ENCODE measurements at regions not wholly inside any gene's neighbourhood (a gene's known extent, or its start where the extent isn't known, plus 50 kb on each side); places are given as distances from the start of the nearest gene placed in this dataset.

DNA sequence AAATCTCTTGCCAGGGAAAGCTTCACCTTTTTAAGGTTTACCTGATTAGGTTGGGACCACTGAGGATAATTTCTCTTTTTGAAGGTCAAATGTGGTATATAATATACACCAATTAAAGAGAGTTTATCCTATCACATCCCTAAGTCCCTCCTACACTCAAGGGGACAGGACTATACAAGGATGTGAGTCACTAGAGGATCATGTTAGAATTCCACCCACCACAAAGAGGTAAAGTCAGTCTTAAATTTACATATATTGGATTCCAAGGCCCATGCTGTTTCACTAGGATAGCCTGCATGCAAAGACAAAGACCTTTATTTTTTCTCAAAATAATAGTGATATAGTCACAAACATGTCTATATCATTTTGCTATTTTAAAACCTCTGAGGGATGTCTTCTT is 164.4 kb downstream of the GIPC2 start:
- TF ChIP-seq EP300 (IDR thresholded peaks at IDR 0.05; ENCODE audit: borderline replicate concordance) (no peak), EGR1 (IDR thresholded peaks at IDR 0.05) (no peak), TCF12 (IDR thresholded peaks at IDR 0.05; ENCODE audit: low read depth) (no peak), NFIC (IDR thresholded peaks at IDR 0.05) (no peak), TEAD4 (IDR thresholded peaks at IDR 0.05) (no peak)
- TF ChIP-seq, protein P1, sequence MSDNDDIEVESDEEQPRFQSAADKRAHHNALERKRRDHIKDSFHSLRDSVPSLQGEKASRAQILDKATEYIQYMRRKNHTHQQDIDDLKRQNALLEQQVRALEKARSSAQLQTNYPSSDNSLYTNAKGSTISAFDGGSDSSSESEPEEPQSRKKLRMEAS (IDR thresholded peaks at IDR 0.05), result no peak

DNA sequence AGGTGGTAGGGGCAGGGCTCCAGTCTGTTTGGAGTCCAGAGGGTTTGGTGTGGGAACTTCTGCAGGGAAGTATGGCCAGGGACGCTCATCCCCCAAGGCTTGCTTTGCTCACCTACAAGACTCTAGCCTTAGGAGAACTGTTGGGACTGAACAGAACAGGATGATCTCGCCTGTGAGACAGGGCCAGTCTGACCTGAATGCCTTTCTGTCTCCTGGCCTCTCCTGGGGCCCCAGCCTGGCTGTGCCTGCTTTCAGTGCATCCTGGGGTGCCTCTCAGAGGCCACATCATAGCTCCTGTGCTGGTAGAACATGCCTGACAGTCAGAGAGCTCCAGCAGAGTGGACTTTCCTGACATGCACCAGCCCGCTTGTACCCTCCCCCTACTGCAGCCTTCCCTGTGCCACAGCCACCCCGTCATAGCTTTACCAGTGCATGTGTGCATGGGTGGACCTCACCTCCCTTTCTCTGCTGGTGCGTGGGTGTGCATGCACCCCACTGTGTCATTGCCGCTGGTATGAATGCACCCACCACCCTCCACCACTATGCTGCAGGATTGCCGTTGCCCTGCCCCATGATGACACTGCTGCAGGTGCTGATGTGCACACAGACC is 165.8 kb downstream of the GIPC2 start:
- TF ChIP-seq, protein P1 (IDR thresholded peaks at IDR 0.05), result no peak
- no peak for TF ChIP-seq ZBTB7A (IDR thresholded peaks at IDR 0.05; ENCODE audit: low read depth)
- no peak for TF ChIP-seq TCF12 (IDR thresholded peaks at IDR 0.05; ENCODE audit: low read depth)
- TF ChIP-seq EGR1 (IDR thresholded peaks at IDR 0.05), result no peak
- TF ChIP-seq EP300 (IDR thresholded peaks at IDR 0.05; ENCODE audit: borderline replicate concordance), result no peak
- TF ChIP-seq, protein P2, sequence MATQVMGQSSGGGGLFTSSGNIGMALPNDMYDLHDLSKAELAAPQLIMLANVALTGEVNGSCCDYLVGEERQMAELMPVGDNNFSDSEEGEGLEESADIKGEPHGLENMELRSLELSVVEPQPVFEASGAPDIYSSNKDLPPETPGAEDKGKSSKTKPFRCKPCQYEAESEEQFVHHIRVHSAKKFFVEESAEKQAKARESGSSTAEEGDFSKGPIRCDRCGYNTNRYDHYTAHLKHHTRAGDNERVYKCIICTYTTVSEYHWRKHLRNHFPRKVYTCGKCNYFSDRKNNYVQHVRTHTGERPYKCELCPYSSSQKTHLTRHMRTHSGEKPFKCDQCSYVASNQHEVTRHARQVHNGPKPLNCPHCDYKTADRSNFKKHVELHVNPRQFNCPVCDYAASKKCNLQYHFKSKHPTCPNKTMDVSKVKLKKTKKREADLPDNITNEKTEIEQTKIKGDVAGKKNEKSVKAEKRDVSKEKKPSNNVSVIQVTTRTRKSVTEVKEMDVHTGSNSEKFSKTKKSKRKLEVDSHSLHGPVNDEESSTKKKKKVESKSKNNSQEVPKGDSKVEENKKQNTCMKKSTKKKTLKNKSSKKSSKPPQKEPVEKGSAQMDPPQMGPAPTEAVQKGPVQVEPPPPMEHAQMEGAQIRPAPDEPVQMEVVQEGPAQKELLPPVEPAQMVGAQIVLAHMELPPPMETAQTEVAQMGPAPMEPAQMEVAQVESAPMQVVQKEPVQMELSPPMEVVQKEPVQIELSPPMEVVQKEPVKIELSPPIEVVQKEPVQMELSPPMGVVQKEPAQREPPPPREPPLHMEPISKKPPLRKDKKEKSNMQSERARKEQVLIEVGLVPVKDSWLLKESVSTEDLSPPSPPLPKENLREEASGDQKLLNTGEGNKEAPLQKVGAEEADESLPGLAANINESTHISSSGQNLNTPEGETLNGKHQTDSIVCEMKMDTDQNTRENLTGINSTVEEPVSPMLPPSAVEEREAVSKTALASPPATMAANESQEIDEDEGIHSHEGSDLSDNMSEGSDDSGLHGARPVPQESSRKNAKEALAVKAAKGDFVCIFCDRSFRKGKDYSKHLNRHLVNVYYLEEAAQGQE (IDR thresholded peaks at IDR 0.05; ENCODE audit: low read depth), result no peak
- no peak for TF ChIP-seq TEAD4 (IDR thresholded peaks at IDR 0.05)
- TF ChIP-seq TAF1 (IDR thresholded peaks at IDR 0.05; ENCODE audit: low read depth), result no peak
- TF ChIP-seq FOXM1 (IDR thresholded peaks at IDR 0.05; ENCODE audit: borderline replicate concordance, low read depth), result no peak
- no peak for TF ChIP-seq CREB1 (IDR thresholded peaks at IDR 0.05; ENCODE audit: low read depth)
- TF ChIP-seq, protein P3, sequence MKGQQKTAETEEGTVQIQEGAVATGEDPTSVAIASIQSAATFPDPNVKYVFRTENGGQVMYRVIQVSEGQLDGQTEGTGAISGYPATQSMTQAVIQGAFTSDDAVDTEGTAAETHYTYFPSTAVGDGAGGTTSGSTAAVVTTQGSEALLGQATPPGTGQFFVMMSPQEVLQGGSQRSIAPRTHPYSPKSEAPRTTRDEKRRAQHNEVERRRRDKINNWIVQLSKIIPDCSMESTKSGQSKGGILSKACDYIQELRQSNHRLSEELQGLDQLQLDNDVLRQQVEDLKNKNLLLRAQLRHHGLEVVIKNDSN (IDR thresholded peaks at IDR 0.05), result no peak

DNA sequence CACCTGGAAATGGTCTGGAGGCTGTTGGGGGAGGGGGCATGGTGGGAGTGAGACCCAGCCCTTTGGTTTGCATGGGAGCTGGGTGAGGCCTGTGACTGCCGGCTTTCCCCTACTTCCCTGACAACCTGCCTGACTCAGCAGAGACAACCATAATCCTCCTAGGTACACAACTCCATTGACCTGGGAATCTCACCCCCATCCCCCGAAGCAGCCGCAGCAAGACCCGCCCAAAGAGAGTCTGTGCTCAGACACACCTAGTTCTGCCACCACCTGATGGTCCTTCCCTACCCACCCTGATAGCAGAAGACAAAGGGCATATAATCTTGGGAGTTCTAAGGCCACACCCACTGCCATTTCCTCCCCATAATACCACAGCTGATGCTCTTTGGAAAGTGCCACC is 168.6 kb downstream of the GIPC2 start:
- TF ChIP-seq EP300 (IDR thresholded peaks at IDR 0.05; ENCODE audit: borderline replicate concordance) (no peak), TCF12 (IDR thresholded peaks at IDR 0.05; ENCODE audit: low read depth) (no peak), TAF1 (IDR thresholded peaks at IDR 0.05; ENCODE audit: low read depth) (no peak), TEAD4 (IDR thresholded peaks at IDR 0.05) (no peak), ZBTB7A (IDR thresholded peaks at IDR 0.05; ENCODE audit: low read depth) (no peak), CREB1 (IDR thresholded peaks at IDR 0.05; ENCODE audit: low read depth) (no peak), NFIC (IDR thresholded peaks at IDR 0.05) (no peak), FOXM1 (IDR thresholded peaks at IDR 0.05; ENCODE audit: borderline replicate concordance, low read depth) (no peak), YY1 (IDR thresholded peaks at IDR 0.05; ENCODE audit: low read depth) (no peak), CEBPB (IDR thresholded peaks at IDR 0.05) (no peak), RAD21 (IDR thresholded peaks at IDR 0.05; ENCODE audit: low read depth) (no peak), EGR1 (IDR thresholded peaks at IDR 0.05) (no peak)
- TF ChIP-seq, protein P3 (IDR thresholded peaks at IDR 0.05), result no peak
- TF ChIP-seq, protein P1 (IDR thresholded peaks at IDR 0.05), result no peak
- TF ChIP-seq, protein P2 (IDR thresholded peaks at IDR 0.05; ENCODE audit: low read depth), result no peak

DNA sequence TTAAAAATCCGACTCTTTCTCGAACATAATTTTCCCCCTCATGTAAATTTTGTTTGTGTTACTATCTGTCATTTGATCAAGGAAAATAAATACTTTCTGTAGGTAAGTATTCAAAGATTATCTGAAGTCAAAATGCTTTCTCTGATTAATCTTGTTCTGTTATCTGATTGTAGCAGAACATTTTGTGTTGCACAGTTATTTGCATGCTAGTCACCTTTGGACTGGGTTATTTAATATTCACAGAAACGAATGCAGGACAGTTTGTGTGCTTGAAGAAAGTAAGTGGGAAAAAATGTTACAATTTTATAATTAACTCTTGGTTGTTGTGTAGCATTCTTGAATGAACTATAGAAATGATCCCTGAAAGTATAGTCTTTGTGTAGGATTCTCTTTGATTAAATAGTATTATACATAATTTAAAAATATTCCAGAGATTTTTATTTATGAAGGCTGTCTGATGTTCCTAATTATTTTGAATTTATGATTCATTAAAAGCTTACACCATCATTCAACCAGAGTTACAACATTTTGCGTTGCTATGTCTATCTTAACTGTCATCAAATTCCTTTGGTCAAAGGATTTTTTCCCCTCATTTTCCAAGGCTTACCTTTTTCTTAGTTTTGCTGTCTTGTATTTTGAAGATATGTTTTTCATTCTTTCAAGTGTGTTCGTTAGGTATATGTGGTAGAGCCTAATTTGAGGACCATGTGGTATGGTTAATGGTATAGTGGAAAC is 176.6 kb downstream of the GIPC2 start:
- TF ChIP-seq CREB1 (IDR thresholded peaks at IDR 0.05; ENCODE audit: low read depth), result no peak
- TF ChIP-seq TAF1 (IDR thresholded peaks at IDR 0.05; ENCODE audit: low read depth), result no peak
- no peak for TF ChIP-seq TEAD4 (IDR thresholded peaks at IDR 0.05)
- TF ChIP-seq ZBTB7A (IDR thresholded peaks at IDR 0.05; ENCODE audit: low read depth), result no peak
- no peak for TF ChIP-seq CEBPB (IDR thresholded peaks at IDR 0.05)
- TF ChIP-seq YY1 (IDR thresholded peaks at IDR 0.05; ENCODE audit: low read depth), result no peak
- TF ChIP-seq, protein P2 (IDR thresholded peaks at IDR 0.05; ENCODE audit: low read depth), result no peak
